Tibial artery (tissue), 4 donors: ENCODE measurements at regions not wholly inside any gene's neighbourhood (a gene's known extent, or its start where the extent isn't known, plus 50 kb on each side); places are given as distances from the start of the nearest gene placed in this dataset.

Source experiments
- DNase-seq, 2 donors: peaks; one replicate each; pipeline ENCODE4 v3.0.0-alpha.2; 2019
- H3K27ac ChIP-seq, 2 donors: fragments of 200-600 bp; sonication (generic) in 1 of 2; 1 replicate in 1 of 2; 2 replicates in 1 of 2; pipeline ENCODE4 v1.5.1; 2018 to 2019; ENCODE audit warnings: mild to moderate bottlenecking in 1 of 2
- H3K27me3 ChIP-seq, 2 donors: fragments of 200-600 bp; sonication (generic) in 1 of 2; one replicate each; pipeline versions ENCODE4 v1.5.1 to v1.6.0; 2016 to 2019
- H3K36me3 ChIP-seq, 3 donors: fragments of 200-600 bp; sonication (generic) in 2 of 3; one replicate each; pipeline ENCODE4 v1.5.1; 2016 to 2019; ENCODE audit warnings: mild to moderate bottlenecking in 2 of 3
- H3K4me1 ChIP-seq, 4 donors: fragments of 200-600 bp; sonication (generic) in 2 of 4; 1 replicate in 3 of 4; 2 replicates in 1 of 4; pipeline ENCODE4 v1.5.1; 2016 to 2019
- H3K4me3 ChIP-seq, 2 donors: fragments of 200-600 bp; sonication (generic) in 1 of 2; 1 replicate in 1 of 2; 2 replicates in 1 of 2; pipeline ENCODE4 v1.5.1; 2018 to 2019; ENCODE audit warnings: mild to moderate bottlenecking in 2 of 2
- H3K9me3 ChIP-seq, 3 donors: fragments of 200-600 bp; sonication (generic) in 1 of 3; one replicate each; pipeline ENCODE4 v1.5.1; 2016 to 2019
- intact Hi-C: fragments of 100-400 bp; cut with DNase I; formaldehyde crosslinking; loops from one replicate; pipeline ENCODE4 v1.15.0; 2023; ENCODE audit warnings: low total_unique reads
- TF ChIP-seq, protein P1 (sequence below), 2 experiments: fragments of 200-600 bp in 1 of 2; fragments of 450-650 bp in 1 of 2; IDR thresholded peaks; one replicate each; pipeline ENCODE4 v1.5.1; 2017 to 2019; ENCODE audit warnings: antibody characterized with exemption in 2 of 2, mild to moderate bottlenecking in 1 of 2, moderate library complexity in 1 of 2

DNA sequence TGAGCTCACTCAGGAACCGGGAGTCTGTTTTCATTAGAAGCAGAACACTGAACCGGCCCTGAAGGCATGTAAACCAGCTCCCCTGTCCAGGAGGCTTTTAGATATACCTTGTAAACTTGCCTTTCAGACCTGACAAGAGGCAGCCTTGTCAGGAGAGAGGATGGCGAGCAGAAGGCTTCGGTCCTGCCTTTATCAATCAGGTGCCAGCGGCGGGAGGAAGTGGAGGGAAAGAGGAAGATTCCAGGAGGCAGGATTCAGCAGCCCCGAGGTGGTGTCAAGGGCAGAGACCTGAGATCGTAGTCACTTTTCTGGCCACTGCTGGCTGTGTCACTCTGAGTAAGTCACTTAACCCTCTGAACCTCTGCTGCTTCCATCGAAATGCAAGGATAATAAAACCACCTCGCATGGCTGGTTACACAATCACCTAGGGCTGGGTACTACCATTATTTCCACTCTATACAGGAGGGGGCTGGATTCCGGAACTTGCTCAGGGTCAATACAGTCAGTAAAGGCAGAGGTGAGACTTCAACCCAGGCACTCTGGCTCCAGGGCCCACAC is 181.0 kb downstream of the CHST1 start:
- peak in 1 of 2 donors; percentile 39 for DNase-seq
- intact Hi-C loops: no loop called here
- no peaks in the 10 kb centered on the region for H3K36me3 ChIP-seq

DNA sequence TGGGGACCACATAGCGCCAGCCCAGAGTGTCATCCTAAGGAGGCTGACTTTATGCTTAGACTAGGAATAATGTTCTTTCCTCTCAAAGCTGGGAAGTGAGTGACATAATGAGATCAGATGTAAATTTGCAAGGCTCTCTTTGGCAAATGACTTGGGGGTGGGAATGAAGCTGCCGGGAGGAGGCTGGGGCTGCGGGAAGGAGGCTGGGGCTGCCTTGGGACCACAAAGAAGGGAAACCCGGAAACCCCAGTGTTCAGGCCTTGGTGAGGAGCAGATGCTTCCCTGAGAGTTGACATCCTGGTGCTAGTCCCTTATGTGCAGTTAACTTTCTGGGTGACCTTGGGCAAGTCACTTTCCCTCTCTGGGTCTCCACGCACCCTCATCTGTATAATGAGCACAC is 182.0 kb downstream of the CHST1 start:
- Histone ChIP-seq H3K36me3 (no peaks in the 10 kb centered on the region), H3K27ac (no peak overlapping the region), H3K4me3 (no peak overlapping the region), H3K27me3 (peaks cover 0 to 49% of the 10 kb centered on the region in 2 donors), H3K9me3 (no peaks in the 10 kb centered on the region), H3K4me1 (no peaks in the 10 kb centered on the region)
- DNase-seq: peak in 1 of 2 donors; percentile 24
- TF ChIP-seq, protein P1, sequence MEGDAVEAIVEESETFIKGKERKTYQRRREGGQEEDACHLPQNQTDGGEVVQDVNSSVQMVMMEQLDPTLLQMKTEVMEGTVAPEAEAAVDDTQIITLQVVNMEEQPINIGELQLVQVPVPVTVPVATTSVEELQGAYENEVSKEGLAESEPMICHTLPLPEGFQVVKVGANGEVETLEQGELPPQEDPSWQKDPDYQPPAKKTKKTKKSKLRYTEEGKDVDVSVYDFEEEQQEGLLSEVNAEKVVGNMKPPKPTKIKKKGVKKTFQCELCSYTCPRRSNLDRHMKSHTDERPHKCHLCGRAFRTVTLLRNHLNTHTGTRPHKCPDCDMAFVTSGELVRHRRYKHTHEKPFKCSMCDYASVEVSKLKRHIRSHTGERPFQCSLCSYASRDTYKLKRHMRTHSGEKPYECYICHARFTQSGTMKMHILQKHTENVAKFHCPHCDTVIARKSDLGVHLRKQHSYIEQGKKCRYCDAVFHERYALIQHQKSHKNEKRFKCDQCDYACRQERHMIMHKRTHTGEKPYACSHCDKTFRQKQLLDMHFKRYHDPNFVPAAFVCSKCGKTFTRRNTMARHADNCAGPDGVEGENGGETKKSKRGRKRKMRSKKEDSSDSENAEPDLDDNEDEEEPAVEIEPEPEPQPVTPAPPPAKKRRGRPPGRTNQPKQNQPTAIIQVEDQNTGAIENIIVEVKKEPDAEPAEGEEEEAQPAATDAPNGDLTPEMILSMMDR (IDR thresholded peaks at IDR 0.05): no peak
- intact Hi-C loops: no loop called here

More for the DNA sequence above, 181.0 kb downstream of the CHST1 start:
- no peaks in the 10 kb centered on the region for H3K9me3 ChIP-seq
- no peak overlapping the region for H3K4me3 ChIP-seq
- no peak overlapping the region for H3K27ac ChIP-seq
- TF ChIP-seq, protein P1 (IDR thresholded peaks at IDR 0.05): no peak
- H3K4me1 ChIP-seq: no peaks in the 10 kb centered on the region
- peaks cover 0 to 51% of the 10 kb centered on the region in 2 donors for H3K27me3 ChIP-seq

DNA sequence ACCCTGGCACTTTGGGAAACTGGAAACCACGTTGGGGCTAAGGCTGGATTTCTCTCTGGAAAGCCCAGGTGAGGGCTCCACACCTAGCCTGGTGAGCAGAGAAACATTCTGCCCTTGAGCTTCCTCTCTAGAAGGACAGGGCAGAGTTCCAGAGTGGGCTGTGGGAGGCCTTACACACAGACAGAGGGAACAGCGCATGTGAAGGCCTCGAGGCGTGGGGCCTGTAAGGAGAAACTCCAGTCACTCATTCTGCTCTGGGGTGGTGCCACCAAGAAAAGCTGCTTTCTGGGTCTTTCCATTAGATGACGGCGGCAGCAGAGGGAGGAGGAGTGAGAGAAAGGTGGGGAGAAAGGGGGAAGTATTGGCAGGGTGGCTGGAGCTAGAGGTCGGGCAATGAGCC is 183.1 kb downstream of the CHST1 start:
- no peaks in the 10 kb centered on the region for H3K4me1 ChIP-seq
- TF ChIP-seq, protein P1 (IDR thresholded peaks at IDR 0.05): no peak
- H3K36me3 ChIP-seq: no peaks in the 10 kb centered on the region
- H3K4me3 ChIP-seq: no peak overlapping the region
- peaks cover 0 to 49% of the 10 kb centered on the region in 2 donors for H3K27me3 ChIP-seq
- intact Hi-C loops: no loop called here
- H3K9me3 ChIP-seq: no peaks in the 10 kb centered on the region
- peak in 1 of 2 donors; percentile 33 for DNase-seq
- H3K27ac ChIP-seq: no peak overlapping the region

DNA sequence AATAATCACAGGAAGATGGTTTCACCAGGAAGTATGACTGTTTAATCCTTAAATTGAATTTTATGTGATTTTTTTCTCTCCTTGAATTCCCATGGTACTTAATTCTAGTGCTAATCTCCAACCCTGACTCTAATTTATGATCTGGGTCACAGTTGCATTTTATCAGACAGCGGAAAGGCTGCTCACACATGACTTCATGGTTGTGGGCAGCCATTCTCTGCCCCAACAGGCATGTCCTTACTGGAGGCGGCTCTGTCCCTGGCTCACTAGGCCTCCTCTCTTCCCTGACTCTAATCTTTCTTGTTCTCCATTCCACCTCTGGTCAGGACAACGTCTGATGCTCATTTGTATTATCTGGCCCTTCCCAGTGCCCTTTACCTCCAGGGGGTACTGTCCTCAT is 184.4 kb downstream of the CHST1 start:
- intact Hi-C loops: no loop called here
- TF ChIP-seq, protein P1 (IDR thresholded peaks at IDR 0.05): no peak
- no peaks in the 10 kb centered on the region for H3K36me3 ChIP-seq
- H3K27ac ChIP-seq: no peak overlapping the region
- H3K9me3 ChIP-seq: no peaks in the 10 kb centered on the region
- peaks cover 0 to 40% of the 10 kb centered on the region in 2 donors for H3K27me3 ChIP-seq
- H3K4me1 ChIP-seq: no peaks in the 10 kb centered on the region
- no peak overlapping the region for H3K4me3 ChIP-seq
- no peak for DNase-seq

DNA sequence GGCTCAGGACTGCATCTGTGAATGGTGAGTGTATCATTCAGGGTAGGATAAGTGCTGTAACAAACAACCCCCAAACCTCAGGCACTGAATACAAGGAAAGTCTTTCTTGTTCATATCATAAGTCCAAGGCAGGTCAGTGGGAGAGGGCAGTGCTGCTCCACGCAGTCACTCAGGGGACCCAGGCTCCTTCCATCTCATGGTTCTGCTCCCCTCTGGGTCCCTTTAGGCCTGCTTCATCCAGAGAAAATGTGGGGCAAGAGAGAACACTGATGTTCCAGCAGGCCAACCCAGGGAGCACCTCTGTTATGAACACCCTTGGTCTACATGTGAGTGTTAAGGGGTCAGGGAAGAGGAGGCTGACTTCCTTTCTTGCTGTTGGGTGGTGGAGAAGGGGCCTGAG is 187.8 kb downstream of the CHST1 start:
- intact Hi-C loops: no loop called here
- no peak overlapping the region for H3K27ac ChIP-seq
- no peak for DNase-seq
- H3K36me3 ChIP-seq: no peaks in the 10 kb centered on the region
- H3K4me3 ChIP-seq: no peak overlapping the region
- no peaks in the 10 kb centered on the region for H3K4me1 ChIP-seq
- H3K27me3 ChIP-seq: peaks cover 0 to 27% of the 10 kb centered on the region in 2 donors
- TF ChIP-seq, protein P1 (IDR thresholded peaks at IDR 0.05): no peak
- H3K9me3 ChIP-seq: no peaks in the 10 kb centered on the region

DNA sequence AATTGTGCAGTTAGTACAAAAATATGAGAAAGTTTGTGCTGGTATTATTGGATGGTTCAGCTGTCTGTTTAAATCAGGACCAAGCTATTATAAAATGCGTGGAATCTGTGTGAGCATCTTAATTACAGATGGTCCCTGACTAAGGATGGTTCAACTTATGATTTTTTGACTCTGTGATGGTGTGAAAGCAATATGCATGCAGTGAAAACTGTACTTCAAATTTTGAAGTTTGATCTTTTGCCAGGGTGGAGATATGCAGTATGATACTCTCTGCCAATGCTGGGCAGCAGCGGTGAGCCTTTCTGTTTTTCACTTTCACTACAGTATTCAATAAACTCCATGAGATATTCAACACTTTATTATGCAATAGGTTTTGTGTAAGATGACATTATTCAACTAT is 189.3 kb downstream of the CHST1 start:
- no peaks in the 10 kb centered on the region for H3K36me3 ChIP-seq
- peaks cover 0 to 14% of the 10 kb centered on the region in 2 donors for H3K27me3 ChIP-seq
- TF ChIP-seq, protein P1 (IDR thresholded peaks at IDR 0.05): no peak
- no peaks in the 10 kb centered on the region for H3K4me1 ChIP-seq
- no peak overlapping the region for H3K27ac ChIP-seq
- no peaks in the 10 kb centered on the region for H3K9me3 ChIP-seq
- H3K4me3 ChIP-seq: no peak overlapping the region
- DNase-seq: no peak
- intact Hi-C loops: no loop called here
